ENCODE measurements at regions not wholly inside any gene's neighbourhood (a gene's known extent, or its start where the extent isn't known, plus 50 kb on each side); places are given as distances from the start of the nearest gene placed in this dataset.

DNA sequence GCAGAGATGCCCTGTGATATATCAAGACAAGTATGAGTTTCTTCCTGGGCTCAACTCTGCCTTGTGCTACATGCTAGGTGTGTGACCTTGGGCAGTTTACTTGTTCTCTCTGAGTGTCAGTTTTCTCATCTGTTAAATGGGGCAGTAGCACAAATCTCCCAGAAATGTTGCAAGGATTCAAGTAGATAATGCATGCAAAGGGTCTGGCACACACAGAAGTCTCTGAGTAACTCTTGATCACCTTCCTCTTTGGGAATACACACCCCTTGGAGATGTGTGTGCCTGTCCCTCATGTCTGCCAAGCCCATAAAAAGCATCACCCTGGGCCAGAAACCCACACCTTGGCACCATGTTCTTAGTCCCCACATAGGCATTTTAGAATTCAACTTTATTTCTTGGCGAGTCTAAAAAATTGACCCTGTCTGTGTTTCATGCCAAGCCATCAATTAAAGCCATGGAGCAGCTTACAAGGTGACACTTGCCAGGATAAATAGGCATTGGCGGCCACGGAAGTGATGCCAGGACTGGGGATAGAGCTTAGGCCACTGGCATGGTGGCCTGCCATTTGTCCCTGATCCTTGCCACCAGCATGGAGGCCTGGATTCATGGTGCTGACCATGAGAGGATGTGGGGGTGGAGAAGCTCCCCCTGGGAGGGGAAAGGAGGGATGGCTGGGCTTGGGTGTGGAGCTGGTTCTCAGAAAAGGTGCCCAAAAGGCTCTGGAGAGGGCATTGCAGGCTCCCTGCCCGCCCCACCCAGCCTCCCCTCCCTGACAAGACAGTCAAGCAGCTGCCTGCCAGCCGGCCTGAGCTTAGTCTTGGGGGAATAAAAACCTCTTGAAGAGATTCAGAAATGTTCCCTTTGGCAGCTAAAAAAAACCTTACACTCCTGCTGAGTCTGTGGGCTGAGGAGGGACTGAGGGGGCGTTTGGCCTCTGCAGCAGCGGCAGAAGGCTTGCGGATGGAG lies 118.0 kb upstream of the IPO9 start:
- TF ChIP-seq POLR2A (IDR thresholded peaks at IDR 0.05) (no peak), CTCF (IDR thresholded peaks at IDR 0.05 in 4 of 5, conservative IDR thresholded peaks at IDR 0.05 in 1 of 5) (no peak)
